HG02852 (cell line): ENCODE measurements at regions not wholly inside any gene's neighbourhood (a gene's known extent, or its start where the extent isn't known, plus 50 kb on each side); places are given as distances from the start of the nearest gene placed in this dataset.

Experiments
- ATAC-seq: cut with Tn5 transposase; IDR thresholded peaks from one replicate; pipeline ENCODE4 v1.9.1; 2021; ENCODE audit warnings: mild to moderate bottlenecking, moderate library complexity; ENCODE audit not compliant: unreplicated experiment

DNA sequence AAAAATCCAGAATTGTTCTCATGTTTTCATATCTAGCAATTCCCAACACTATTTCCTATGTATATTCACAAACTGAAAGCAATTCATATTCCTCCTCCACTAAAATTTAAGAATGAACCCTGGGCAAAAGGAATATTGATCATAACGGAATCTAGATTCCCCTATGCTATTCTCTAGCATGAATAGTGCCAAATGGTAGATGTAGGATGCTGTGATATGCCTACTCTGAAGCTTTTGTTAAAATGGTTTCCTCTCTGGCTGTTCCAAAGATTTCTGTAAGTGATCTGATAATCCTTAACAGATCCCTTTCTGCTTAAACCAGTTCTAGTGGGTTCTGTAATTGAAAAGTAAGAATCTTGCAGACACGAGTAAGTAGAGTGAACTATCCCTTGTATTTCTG lies 298.0 kb upstream of the TANK start:
- ATAC-seq: no peak

DNA sequence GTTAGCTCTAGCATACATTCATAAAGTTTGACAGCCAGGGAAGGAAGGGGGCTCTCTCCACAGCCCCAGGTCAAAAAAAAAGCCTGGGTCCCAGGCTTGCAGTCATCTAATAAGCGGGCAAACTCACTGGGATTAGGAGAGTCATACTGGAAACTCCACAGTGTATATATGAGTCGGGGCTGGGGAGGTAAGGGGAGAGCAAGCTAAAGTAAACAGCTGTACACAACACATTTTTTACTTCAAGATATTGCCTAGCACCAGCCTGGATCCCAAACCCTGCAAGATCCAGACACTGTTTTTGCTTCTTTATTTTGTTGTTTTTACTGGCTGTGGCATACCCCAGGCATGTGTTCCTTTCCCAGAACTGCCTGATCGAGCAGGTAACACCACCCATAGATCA lies 291.3 kb upstream of the TANK start:
- no peak for ATAC-seq

DNA sequence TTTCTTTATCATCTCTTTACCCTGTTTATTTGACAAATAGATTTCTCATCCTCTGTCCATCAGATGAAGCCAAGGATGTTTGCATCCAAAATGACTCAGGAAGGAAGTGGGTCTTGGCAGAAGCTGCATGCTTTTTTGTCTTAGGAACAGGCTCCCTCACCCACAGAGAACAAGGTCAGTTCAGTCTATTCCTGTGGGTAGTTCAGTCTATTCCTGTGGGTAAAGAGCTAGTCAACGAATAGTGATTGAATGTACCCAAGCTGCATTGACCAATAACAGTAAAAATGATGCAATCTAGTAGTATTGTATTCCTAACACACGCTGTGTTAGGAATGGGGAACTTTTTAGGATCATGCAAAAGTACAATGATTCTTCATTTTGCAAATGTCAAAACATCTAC lies 290.8 kb upstream of the TANK start:
- no peak for ATAC-seq

DNA sequence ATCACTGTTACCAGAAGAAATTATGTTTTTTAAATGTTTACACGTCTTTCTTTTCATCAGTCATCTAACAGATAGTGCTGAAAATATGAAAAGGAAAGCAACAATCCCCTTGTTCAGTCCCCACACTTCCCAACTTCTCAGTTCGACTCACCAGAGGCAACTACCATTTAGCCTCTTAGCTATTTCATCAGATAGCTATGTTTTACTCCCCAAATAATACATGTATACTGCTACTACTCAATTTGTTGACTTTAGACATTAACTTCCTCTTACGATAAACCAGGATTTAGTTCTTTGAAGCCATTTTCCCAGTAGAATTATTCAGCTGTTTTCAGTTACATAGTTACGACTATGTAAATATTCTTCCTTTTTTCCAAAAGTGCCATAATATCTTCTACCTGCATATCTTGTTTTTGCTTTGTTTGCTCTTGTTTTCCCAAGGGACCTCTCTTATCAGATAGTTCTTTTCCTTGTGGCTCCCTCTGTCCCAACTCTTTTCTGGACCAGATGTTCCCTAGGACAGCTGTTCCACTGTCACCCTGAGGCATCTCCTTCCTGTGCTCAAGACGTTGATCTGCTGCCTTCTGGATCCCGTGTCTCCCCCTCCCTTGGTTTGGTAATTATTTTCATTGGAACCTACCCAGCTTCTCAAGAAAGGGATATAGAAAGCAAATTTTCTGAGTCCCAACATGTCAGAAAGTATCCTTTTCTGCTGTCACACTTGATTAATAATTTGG lies 289.3 kb upstream of the TANK start:
- ATAC-seq: no peak

DNA sequence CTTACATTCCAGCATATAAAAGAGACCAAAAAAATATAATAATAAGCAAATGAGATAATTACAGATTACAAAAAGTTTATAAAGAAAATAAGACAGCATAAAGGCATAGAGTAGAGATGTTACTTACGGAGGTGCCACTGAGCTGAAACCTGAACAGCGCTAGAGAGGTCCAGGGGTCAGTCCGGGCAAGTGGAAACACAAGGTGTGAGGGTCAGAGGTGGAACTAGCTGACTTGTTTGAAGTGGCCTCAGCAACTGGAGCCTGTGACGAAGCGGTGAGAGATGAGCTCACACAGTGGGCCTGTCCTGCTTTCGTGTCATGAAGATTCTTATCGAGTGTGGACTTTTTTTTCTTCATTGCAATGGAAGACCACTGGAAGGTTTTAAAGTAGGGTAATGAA lies 288.3 kb upstream of the TANK start:
- ATAC-seq: no peak

DNA sequence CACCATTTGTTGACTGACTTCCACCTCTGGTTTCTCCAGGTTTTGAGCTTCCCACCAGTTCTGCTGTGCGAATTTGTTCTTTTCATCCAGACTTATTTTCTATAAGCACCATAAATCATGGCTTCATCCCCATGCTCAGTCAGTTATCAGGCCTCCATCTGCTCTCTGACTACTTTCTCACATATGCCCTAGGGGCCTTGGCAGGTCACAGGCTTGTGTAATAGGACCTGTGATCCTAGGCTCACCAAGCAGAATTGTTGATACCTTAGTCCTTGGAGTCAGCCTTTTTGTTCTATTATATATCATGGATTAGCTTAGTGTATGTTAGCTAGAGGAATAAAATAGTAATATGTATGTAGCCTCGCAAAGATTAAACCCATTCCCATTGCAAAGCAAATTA lies 284.2 kb upstream of the TANK start:
- no peak for ATAC-seq

DNA sequence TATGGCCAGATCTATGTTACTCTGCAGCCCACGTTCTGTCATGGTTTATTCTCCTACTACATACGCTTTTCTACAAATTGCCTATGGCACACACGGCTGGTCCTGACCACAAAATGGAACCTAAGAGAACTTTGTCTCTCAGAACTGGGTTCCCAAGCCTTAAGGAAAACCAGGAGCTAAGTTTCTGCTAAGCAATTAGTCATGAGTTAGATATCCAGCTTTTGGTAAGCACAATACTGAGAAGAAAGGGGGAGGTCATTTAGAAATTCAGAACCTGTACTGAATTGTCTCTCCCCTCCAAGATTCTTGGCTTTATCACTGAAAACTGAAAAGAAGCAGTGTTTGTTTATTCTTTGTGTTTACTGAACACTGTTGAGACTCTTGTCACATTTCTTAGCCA lies 283.5 kb upstream of the TANK start:
- ATAC-seq: no peak

DNA sequence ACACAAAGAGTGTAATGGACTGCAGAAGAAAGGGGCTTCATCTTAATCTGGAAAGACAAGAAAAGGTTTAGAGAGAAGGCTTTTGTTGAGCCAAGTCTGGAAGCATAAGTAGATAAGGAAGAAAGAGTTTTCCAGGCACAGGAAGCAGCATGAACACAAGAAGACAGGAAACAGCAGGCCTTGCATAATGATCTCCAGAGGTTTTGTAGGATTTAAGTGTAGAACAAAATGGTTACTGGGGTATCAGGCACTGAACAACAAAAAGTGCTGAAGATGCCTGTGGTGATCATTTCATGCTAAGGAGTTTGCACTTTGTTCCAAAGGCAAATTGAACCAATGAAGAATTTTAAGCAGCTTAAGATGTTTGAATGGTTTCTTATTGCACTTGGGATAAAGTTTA lies 281.6 kb upstream of the TANK start:
- no peak for ATAC-seq

DNA sequence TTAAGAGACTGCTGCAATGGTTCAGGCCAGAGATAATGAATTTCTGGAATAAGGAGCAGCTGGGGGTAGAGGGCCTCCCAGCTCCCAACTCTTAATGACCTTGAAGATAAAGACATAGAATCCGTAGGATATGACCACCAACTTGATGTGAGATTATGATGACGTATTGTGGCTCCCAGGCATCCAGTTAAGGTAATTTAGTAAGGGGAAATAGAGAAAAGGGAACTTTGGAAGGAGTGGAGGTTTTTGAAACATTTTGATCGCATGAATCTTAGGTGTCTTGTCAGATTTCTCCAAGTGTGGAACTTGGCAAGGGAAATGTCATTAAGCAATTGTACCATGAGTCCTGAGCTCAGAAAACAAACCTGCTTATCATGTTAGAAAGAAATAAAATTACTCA lies 277.3 kb upstream of the TANK start:
- no peak for ATAC-seq

DNA sequence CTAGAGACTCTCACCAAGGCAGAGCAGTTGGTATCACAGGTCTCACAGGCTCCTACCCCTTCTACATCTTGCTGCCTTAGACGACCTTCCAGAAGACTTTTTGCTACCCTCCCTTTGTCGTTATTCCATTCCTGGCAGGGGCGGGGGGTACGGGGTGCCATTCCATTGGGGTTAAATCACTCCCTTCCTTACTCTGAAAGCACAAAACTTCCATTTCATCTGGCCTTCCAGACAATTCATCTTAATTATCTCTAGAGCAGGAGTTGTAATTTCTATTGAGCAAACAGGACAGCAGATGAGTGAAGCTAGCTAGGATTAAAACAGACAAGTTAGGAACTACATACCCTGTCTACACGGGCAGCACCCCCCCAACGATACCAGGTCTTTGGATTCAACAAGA lies 276.2 kb upstream of the TANK start:
- no peak for ATAC-seq

DNA sequence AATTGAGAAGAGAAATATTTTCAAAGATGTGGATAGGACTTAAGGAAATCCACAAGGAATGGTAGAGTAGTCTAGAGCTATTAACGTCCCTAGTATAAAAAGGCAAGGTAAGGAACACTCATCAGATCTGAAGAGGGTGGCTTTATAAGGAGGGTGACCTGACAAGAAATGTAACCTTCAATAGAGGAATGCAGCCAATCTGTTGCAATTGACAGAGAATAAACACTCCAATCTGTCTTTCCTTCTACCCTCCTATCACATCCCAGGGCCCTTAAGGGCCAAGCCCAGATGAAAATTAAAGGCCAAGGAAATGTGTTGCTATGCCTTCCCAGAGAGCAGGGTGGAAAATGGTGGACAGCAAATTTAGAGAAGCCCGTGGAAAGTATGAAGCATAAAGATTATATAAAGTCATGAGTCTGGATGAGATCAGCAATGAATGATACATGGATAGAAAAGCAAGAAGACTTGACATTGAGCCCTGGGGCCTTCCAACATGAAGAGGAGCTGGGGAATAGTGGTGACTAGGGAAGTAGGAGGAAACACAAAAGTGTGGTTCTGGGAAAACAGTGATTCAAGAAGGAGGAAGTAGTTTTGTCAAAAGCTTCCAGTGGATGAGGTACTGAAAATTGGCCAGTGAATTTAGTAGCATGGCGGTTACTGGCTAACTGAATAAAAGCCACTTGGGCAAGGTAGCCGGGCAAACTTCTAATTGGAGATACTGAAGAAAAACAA lies 270.6 kb upstream of the TANK start:
- no peak for ATAC-seq

DNA sequence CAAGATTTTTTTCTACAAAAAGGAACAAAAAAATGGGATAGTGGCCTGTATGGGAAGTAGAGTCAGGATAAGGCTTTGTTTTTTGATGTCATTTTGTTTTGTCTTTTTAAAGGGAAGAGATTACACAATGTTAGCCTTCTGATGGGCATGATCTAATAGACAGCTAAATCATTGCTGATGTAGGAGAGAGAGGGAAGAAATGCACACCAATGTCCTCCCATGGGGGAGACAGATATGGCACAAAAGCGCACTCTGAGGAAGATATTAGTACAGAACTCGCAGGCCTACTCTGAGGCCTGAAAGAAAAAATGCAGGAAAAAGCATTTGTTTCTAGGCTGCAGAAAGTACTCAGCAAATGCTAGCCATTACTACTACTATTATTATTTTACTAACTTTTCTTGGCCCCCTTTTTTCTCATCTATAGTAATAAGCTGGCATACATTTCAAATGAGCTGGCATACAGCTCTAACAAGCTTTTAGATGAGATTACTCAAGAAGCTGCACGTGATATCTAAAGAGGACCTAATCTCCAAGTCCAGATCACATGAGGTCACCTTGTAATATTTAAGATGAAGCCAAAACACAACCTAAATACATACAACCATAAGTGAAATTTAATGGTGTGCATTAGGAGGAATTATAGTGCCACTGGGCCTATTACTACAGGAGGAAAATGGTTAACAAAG lies 269.4 kb upstream of the TANK start:
- no peak for ATAC-seq

DNA sequence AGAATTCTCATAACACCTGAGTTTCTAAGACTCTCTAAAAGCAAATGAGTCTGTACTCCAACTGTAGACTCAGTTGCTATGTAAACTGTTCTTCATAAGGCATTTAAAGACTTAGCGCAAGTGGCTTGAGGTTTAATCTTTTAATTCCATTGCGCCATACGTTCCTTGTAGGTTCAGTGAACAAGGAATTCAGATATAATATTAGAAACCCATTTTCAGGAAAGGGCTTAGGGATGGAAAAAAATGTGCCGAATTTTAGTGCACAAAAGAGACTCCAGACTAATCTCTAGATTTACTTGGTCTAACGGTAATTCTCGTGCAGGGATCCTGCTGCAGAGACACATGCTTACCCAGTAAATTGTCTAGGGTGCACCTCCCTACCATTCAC lies 268.9 kb upstream of the TANK start:
- no peak for ATAC-seq

DNA sequence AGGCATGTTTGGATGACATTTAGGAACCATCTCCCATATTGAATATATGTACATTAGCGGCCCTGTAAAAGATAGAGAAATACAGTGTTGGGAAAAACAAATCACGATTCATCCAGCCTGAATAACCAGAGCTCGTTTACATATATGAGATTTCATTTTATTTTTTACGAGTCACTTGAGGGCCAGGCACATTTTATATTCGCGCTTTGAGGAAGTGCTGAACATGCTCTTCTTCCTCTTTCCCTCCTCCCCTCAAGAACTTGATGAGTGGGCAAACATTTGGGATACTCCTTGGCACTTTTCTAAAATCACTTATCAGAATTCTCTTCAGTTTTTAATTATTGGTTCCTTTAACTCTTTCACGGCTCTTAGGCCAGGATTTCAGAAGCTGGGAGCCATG lies 268.0 kb upstream of the TANK start:
- no peak for ATAC-seq

DNA sequence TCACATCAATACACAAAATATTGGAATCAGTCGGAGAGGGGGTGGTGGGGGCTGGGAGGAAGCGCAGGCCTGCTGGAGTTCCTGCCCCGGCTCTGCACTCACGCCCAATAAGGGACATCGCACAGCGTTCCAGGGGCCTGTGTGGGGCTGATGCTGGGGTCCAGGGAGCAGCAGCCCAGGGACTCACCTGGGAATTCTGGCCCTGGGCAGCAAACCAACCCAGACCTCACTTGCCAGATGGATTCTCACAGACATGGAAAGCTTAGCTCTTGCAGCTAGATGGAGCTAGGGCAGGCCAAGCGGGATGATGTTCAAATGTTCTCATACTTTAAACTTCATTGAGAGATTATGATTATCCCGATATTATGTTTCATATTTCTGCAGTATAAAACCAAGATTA lies 266.6 kb upstream of the TANK start:
- ATAC-seq: no peak

DNA sequence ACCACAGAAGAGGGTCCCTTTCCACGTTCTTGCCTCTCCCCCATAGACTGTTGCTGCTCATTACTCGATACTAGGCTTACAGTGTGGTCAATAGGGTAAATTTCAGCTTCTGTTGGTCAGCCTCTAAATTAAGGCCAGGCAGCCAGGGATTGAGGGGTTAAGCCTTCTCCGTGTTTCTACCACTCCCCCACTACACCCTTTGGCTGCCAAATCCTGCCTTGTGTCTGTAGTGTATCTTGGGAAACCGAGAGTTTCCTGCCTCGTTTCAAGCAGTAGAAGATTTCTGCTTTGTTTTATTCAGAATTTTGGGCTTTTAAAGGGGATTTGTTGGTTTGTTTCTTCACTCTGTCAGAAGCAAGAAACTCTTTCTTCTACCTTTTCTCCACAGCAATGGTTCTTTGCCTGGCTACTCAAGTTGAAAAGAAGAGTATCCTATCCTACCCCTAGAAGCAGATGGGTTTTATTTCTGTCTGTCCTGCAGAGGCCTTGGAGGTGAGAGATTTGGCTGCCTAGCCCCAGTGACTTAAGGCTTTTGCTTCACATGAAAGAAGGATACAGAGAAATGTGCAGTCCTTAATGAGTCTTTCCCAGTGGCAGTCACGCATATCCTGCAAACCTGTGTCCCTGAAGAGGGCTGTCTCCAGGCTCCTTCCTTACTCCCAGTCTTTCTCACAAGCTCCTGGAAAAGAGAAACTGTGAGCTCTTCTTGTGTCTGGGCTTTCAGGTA lies 261.5 kb upstream of the TANK start:
- no peak for ATAC-seq

DNA sequence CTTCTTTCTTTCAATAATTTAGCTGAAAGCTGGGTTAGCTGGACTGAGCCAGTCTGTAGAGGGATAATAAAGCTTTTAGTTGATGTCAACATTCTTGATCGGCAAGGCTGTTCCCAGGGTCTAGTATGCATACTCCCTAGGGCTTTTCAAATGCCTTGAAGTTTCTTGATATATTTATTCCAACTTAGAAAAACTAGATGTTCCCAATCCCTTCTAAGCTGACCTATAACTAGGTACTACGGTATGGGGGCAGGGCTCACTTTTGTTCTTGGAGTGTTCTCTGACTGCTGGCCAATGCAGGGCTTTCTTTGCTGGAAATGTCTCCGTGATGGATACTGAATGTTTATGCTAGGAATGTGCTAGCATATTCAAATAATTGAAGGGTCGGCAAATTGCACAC lies 258.6 kb upstream of the TANK start:
- ATAC-seq: no peak

DNA sequence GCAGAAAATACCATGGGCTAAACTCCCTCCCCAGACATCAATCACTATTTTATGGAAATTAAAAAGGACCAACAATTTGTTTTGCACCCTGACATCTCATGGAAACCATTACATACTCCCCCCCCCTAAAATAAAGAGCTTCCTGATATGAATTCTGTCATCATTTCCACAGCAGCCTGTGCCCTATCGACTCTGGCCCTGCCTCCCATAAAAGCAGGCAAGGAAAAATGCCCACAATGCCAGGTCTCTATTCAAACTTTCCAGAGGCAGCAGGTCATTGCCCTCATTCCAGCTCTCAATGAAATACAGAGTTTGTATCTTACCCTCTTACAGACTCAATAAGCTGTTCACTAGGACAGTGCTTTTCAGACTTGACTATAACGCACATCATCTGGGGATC lies 254.4 kb upstream of the TANK start:
- ATAC-seq: no peak

DNA sequence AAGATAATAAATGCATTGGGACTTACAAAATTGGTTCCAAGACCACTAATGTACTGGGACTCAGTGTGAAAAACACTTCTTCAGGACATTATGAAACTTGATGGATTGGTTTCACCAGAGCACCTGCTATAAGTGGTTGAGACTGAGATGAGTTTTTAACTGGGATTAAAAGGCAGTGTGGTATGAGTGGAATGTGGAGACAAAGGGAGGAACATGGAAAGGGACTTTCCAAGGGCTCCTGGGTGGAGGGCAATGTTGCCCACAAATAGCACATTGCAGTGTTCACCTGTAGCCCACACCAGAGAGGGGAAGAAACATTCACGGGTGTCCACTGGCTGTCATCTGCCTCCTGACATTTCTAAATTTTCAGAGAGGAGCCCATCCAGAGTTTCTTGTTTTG lies 253.3 kb upstream of the TANK start:
- ATAC-seq: no peak

DNA sequence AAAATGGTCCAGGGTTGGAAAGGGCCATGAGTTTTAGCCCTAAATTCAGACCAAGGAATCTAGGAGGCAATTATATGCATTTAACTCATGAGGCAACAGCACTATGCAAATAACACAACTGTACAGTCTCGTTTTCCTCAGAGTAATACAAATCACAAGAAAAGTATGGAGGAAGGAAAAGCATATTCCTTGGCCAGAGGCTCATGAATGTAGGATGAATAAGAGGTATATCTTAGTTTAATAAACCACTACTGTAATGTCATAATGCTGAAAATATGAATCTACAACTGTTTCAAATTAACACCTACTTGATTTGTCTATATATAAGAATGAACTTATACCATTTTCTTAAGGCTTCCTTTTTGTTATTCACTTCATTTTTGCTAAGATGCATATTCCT lies 252.5 kb upstream of the TANK start:
- no peak for ATAC-seq

DNA sequence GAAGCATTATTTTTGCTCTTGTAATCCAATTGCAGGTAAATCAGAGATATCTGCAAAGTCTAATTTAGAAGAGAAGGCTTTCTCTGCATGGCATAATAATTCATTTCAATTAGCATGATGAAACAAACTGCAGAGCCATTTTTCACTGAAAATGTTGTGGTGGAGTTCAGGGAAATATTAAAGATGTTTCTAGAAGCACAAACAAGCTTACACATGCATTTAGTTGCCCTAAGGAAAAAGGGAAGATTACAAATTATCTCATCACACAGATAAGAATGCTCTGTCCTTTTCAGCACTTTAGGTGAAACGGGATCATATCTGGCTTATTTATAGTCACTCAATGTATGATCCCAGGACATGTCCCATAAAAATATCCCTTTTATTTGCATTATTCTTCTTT lies 252.1 kb upstream of the TANK start:
- ATAC-seq: no peak

DNA sequence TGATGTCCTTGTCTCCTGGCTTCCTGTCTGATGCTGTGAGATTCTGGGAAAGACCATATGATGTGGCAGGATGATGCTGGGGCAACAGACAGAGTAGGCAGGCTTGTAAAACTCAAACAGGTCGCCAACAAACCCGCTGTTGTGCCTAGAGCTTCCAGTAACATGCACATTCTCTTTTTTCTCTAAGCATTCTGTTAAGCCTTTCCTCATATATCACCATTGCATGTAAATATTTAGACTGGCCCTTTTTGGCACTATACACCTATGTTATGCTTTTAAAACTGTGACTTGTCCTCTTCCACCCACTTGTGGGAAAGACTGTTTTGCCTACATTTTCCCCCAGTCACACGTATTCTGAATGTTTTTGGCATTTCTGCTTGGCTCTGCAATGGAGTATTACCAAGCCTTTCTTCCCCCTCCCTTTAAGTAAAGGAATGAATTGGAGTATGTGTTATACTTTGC lies 250.4 kb upstream of the TANK start:
- no peak for ATAC-seq
